ENCODE measurements at regions not wholly inside any gene's neighbourhood (a gene's known extent, or its start where the extent isn't known, plus 50 kb on each side); places are given as distances from the start of the nearest gene placed in this dataset.
A peak's percentile ranks its signal among the peaks of the same experiment; 100 is the strongest.

GRCh38 chr10:78210976-78211375 lies 177.3 kb downstream of the RPS24 start:
- Mint-ChIP-seq H3K4me1 (peaks cover 0 to under 1% (median 0%) of the 10 kb centered on the region in 3 donors), H3K27me3 (peaks cover 0 to 7% of the 10 kb centered on the region in 2 donors), H3K9me3 (no peaks in the 10 kb centered on the region), H3K27ac (no peak overlapping the region), H3K36me3 (no peaks in the 10 kb centered on the region), H3K4me3 (no peak overlapping the region)
- no peak overlapping the region for H3K4me3 ChIP-seq (ENCODE audit: control insufficient read depth in 1 of 2, extremely low read depth in 1 of 2, low read length in 1 of 2)
- DNase-seq, result no peak
- no peaks in the 10 kb centered on the region for H3K9me3 ChIP-seq
- POLR2A ChIA-PET, result no interaction called here
- no peak overlapping the region for H3K27ac ChIP-seq (ENCODE audit: low read length)
- 81% methylated on average over 4 of the region's 6 CpGs for WGBS (ENCODE audit: insufficient coverage)
- CTCF ChIA-PET, result no interaction called here
- no peak for ATAC-seq (replicated peaks in 1 of 4)
- peaks cover 0 to under 1% of the 10 kb centered on the region in 2 experiments for H3K4me1 ChIP-seq (ENCODE audit: control insufficient read depth in 1 of 2, extremely low read depth in 1 of 2, insufficient read depth in 2 of 2, low read length in 2 of 2)
- H3K27me3 ChIP-seq (replicated peaks in 1 of 2; ENCODE audit: control insufficient read depth in 2 of 2, extremely low read depth in 1 of 2, insufficient read depth in 2 of 2, low read length in 1 of 2), result peaks cover 0 to 14% of the 10 kb centered on the region in 2 experiments
- no peaks in the 10 kb centered on the region for H3K36me3 ChIP-seq (ENCODE audit: control insufficient read depth in 2 of 2, extremely low read depth in 1 of 2, insufficient read depth in 1 of 2, low read length in 1 of 2)

- ATAC-seq (replicated peaks in 1 of 4) (no peak), DNase-seq (peak in 4 of 35 experiments; percentile 6 to 19 (median 8))
- H3K36me3 ChIP-seq (ENCODE audit: control insufficient read depth in 2 of 2, extremely low read depth in 1 of 2, insufficient read depth in 1 of 2, low read length in 1 of 2), result no peaks in the 10 kb centered on the region
- Mint-ChIP-seq H3K36me3 (no peaks in the 10 kb centered on the region), H3K27ac (no peak overlapping the region), H3K4me1 (no peaks in the 10 kb centered on the region), H3K9me3 (no peaks in the 10 kb centered on the region), H3K27me3 (peaks cover 4 to 11% of the 10 kb centered on the region in 2 donors), H3K4me3 (no peak overlapping the region)
- peaks cover 0 to 14% of the 10 kb centered on the region in 2 experiments for H3K27me3 ChIP-seq (replicated peaks in 1 of 2; ENCODE audit: control insufficient read depth in 2 of 2, extremely low read depth in 1 of 2, insufficient read depth in 2 of 2, low read length in 1 of 2)
- ChIA-PET POLR2A (no interaction called here), CTCF (no interaction called here)
- WGBS (ENCODE audit: insufficient coverage), result 87% methylated on average over 4 of the region's 6 CpGs
- H3K4me3 ChIP-seq (ENCODE audit: control insufficient read depth in 1 of 2, extremely low read depth in 1 of 2, low read length in 1 of 2), result no peak overlapping the region
- H3K9me3 ChIP-seq, result no peaks in the 10 kb centered on the region
- no peak overlapping the region for H3K27ac ChIP-seq (ENCODE audit: low read length)
- no peaks in the 10 kb centered on the region for H3K4me1 ChIP-seq (ENCODE audit: control insufficient read depth in 1 of 2, extremely low read depth in 1 of 2, insufficient read depth in 2 of 2, low read length in 2 of 2)
Observed at GRCh38 chr10:78211561-78212051, 177.9 kb downstream of the RPS24 start.

GRCh38 chr10:78212060-78212785 lies 178.6 kb downstream of the RPS24 start:
- DNase-seq, result no peak
- Mint-ChIP-seq H3K36me3 (no peaks in the 10 kb centered on the region), H3K27ac (no peak overlapping the region)

DNA sequence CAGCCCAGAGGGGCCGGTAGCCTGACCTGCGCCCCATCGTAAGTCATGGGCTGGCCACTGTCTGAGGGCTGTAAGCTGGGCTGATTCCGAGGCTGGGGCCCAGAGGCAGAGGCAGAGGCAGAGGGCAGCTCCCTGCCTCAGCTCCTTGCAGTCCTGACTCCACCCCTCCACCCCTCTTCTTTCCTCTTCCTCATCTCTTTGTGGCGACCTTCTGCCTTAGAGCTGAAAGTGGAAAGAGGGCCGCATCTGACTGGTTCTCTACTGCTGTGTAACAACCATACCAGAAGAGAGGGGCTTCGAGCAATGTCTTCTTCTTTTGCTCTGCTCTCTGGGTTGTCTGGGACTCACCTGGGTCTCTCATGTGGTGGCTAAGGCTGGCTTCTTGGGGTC lies 179.1 kb downstream of the RPS24 start:
- ATAC-seq (replicated peaks in 1 of 4), result no peak
- no peaks in the 10 kb centered on the region for H3K36me3 Mint-ChIP-seq

More at GRCh38 chr10:78212060-78212785, 178.6 kb downstream of the RPS24 start:
- H3K4me3 Mint-ChIP-seq, result no peak overlapping the region
- ChIA-PET POLR2A (no interaction called here), CTCF (no interaction called here)
- Histone ChIP-seq H3K27me3 (replicated peaks in 1 of 2; ENCODE audit: control insufficient read depth in 2 of 2, extremely low read depth in 1 of 2, insufficient read depth in 2 of 2, low read length in 1 of 2) (peaks cover 0 to 18% of the 10 kb centered on the region in 2 experiments), H3K4me1 (ENCODE audit: control insufficient read depth in 1 of 2, extremely low read depth in 1 of 2, insufficient read depth in 2 of 2, low read length in 2 of 2) (no peaks in the 10 kb centered on the region), H3K36me3 (ENCODE audit: control insufficient read depth in 2 of 2, extremely low read depth in 1 of 2, insufficient read depth in 1 of 2, low read length in 1 of 2) (no peaks in the 10 kb centered on the region), H3K27ac (ENCODE audit: low read length) (no peak overlapping the region), H3K9me3 (no peaks in the 10 kb centered on the region), H3K4me3 (ENCODE audit: control insufficient read depth in 1 of 2, extremely low read depth in 1 of 2, low read length in 1 of 2) (no peak overlapping the region)
- no peaks in the 10 kb centered on the region for H3K4me1 Mint-ChIP-seq
- 91% methylated on average over 5 of the region's 10 CpGs for WGBS (ENCODE audit: insufficient coverage)
- H3K27me3 Mint-ChIP-seq, result peaks cover 10 to 14% of the 10 kb centered on the region in 2 donors
- ATAC-seq (replicated peaks in 1 of 4), result no peak
- no peaks in the 10 kb centered on the region for H3K9me3 Mint-ChIP-seq

DNA sequence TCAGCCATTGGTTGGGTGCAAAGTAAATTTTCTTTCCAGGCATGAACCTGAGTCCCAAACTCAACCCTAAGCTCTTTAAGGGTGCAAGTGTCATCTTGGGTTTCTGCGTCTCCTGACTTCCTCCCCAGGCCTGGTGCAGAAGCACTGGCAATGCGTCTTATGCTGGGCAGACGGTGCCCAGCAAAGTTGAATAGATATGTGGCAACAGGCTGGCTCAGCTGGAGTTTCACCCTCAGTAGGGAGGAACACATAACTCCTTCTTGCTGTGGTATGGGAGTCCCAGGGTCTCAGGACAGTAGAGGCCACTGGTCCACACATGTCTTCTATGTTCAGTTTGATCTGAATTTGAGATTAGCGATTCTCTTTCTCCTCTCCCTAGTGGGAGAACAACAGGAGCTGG lies 181.3 kb downstream of the RPS24 start:
- Mint-ChIP-seq H3K4me3 (no peak overlapping the region), H3K27ac (no peak overlapping the region), H3K36me3 (no peaks in the 10 kb centered on the region), H3K9me3 (no peaks in the 10 kb centered on the region), H3K4me1 (no peaks in the 10 kb centered on the region), H3K27me3 (peaks cover 30 to 34% of the 10 kb centered on the region in 2 donors)
- Histone ChIP-seq H3K4me1 (ENCODE audit: control insufficient read depth in 1 of 2, extremely low read depth in 1 of 2, insufficient read depth in 2 of 2, low read length in 2 of 2) (no peaks in the 10 kb centered on the region), H3K4me3 (ENCODE audit: control insufficient read depth in 1 of 2, extremely low read depth in 1 of 2, low read length in 1 of 2) (no peak overlapping the region), H3K27ac (ENCODE audit: low read length) (no peak overlapping the region), H3K36me3 (ENCODE audit: control insufficient read depth in 2 of 2, extremely low read depth in 1 of 2, insufficient read depth in 1 of 2, low read length in 1 of 2) (no peaks in the 10 kb centered on the region), H3K27me3 (replicated peaks in 1 of 2; ENCODE audit: control insufficient read depth in 2 of 2, extremely low read depth in 1 of 2, insufficient read depth in 2 of 2, low read length in 1 of 2) (peaks cover 0 to 35% of the 10 kb centered on the region in 2 experiments), H3K9me3 (no peaks in the 10 kb centered on the region)
- ATAC-seq (replicated peaks in 1 of 4) (no peak), DNase-seq (no peak)
- CTCF ChIA-PET, result no interaction called here
- POLR2A ChIA-PET, result no interaction called here
- WGBS (ENCODE audit: insufficient coverage), result 50% methylated on average over 2 of the region's 4 CpGs

More for the DNA sequence above, 179.1 kb downstream of the RPS24 start:
- Histone ChIP-seq H3K36me3 (ENCODE audit: control insufficient read depth in 2 of 2, extremely low read depth in 1 of 2, insufficient read depth in 1 of 2, low read length in 1 of 2) (no peaks in the 10 kb centered on the region), H3K27me3 (replicated peaks in 1 of 2; ENCODE audit: control insufficient read depth in 2 of 2, extremely low read depth in 1 of 2, insufficient read depth in 2 of 2, low read length in 1 of 2) (peaks cover 0 to 23% of the 10 kb centered on the region in 2 experiments), H3K4me1 (ENCODE audit: control insufficient read depth in 1 of 2, extremely low read depth in 1 of 2, insufficient read depth in 2 of 2, low read length in 2 of 2) (no peaks in the 10 kb centered on the region), H3K9me3 (no peaks in the 10 kb centered on the region), H3K4me3 (ENCODE audit: control insufficient read depth in 1 of 2, extremely low read depth in 1 of 2, low read length in 1 of 2) (no peak overlapping the region), H3K27ac (ENCODE audit: low read length) (no peak overlapping the region)
- Mint-ChIP-seq H3K27ac (no peak overlapping the region), H3K4me1 (no peaks in the 10 kb centered on the region), H3K27me3 (peaks cover 16 to 18% of the 10 kb centered on the region in 2 donors), H3K4me3 (no peak overlapping the region), H3K9me3 (no peaks in the 10 kb centered on the region)
- ChIA-PET POLR2A (no interaction called here), CTCF (no interaction called here)
- no peak for DNase-seq
- WGBS (ENCODE audit: insufficient coverage), result 76% methylated on average over 5 of the region's 7 CpGs

GRCh38 chr10:78215645-78216044 lies 182.0 kb downstream of the RPS24 start:
- peaks cover 0 to 35% of the 10 kb centered on the region in 2 experiments for H3K27me3 ChIP-seq (replicated peaks in 1 of 2; ENCODE audit: control insufficient read depth in 2 of 2, extremely low read depth in 1 of 2, insufficient read depth in 2 of 2, low read length in 1 of 2)
- no peaks in the 10 kb centered on the region for H3K9me3 Mint-ChIP-seq
- ATAC-seq (replicated peaks in 1 of 4) (no peak), DNase-seq (no peak)
- no peak overlapping the region for H3K27ac ChIP-seq (ENCODE audit: low read length)
- H3K4me1 ChIP-seq (ENCODE audit: control insufficient read depth in 1 of 2, extremely low read depth in 1 of 2, insufficient read depth in 2 of 2, low read length in 2 of 2), result no peaks in the 10 kb centered on the region
- H3K27me3 Mint-ChIP-seq, result peaks cover 30 to 41% of the 10 kb centered on the region in 2 donors
- no peaks in the 10 kb centered on the region for H3K4me1 Mint-ChIP-seq
- H3K36me3 Mint-ChIP-seq, result no peaks in the 10 kb centered on the region
- ChIA-PET POLR2A (no interaction called here), CTCF (no interaction called here)
- 13% methylated on average over 12 of the region's 12 CpGs for WGBS (ENCODE audit: insufficient coverage)
- H3K27ac Mint-ChIP-seq, result no peak overlapping the region
- no peaks in the 10 kb centered on the region for H3K36me3 ChIP-seq (ENCODE audit: control insufficient read depth in 2 of 2, extremely low read depth in 1 of 2, insufficient read depth in 1 of 2, low read length in 1 of 2)
- H3K9me3 ChIP-seq, result no peaks in the 10 kb centered on the region
- H3K4me3 ChIP-seq (ENCODE audit: control insufficient read depth in 1 of 2, extremely low read depth in 1 of 2, low read length in 1 of 2), result no peak overlapping the region
- H3K4me3 Mint-ChIP-seq, result no peak overlapping the region

All from T-cell (primary cell).